ENCODE measurements at regions not wholly inside any gene's neighbourhood (a gene's known extent, or its start where the extent isn't known, plus 50 kb on each side); places are given as distances from the start of the nearest gene placed in this dataset.

DNA sequence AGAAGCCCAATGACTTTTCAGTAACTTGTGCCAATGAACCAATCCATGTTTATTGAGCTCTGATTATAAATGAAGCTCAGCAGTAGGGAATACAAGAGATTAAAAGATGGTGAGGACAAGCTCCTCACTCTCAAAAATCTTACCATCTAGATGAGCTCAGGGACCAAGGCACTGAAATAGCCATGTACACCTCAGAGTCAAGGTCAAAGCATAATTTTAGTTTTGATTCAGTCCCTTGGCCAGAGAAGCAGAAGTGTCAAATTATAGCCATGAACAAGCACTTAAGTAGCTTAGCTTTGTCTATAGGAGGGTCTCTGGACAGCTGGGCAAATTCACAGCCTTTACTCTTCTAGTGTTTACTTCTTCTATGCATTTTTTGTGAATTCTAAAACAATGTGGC, 131.0 kb upstream of the DTNBP1 start:
- no peak for TF ChIP-seq CTCF (IDR thresholded peaks at IDR 0.05; ENCODE audit: low read depth, low read length, missing control alignments)
- no peak for DNase-seq (ENCODE audit: extremely low read depth, low read depth)
- no peak overlapping the region for H3K4me3 ChIP-seq (replicated peaks; ENCODE audit: low read depth, low read length)

DNA sequence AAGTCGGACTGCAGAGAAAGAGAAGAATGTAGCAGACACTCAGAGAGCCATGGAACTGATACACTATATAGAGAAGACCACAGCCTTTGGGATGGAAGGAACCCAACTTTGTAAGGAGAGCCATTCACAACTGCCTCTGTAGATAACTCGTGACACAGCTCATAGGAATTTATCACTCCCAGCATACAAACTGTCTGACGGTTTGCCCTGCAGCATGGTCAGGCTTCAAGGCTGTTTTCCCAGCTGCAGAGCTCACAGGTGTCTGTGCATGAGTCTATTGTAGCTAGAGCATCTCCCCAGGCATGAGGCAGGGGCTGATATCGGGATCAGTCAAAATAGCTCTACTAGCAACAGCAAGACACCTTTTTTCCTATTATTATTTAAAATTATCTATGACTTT, 130.5 kb upstream of the DTNBP1 start:
- DNase-seq (ENCODE audit: extremely low read depth, low read depth): peak; percentile 25
- no peak for TF ChIP-seq CTCF (IDR thresholded peaks at IDR 0.05; ENCODE audit: low read depth, low read length, missing control alignments)
- H3K4me3 ChIP-seq (replicated peaks; ENCODE audit: low read depth, low read length): no peak overlapping the region

- no peak overlapping the region for H3K4me3 ChIP-seq (replicated peaks; ENCODE audit: low read depth, low read length)
- no peak for TF ChIP-seq CTCF (IDR thresholded peaks at IDR 0.05; ENCODE audit: low read depth, low read length, missing control alignments)
- no peak for DNase-seq (ENCODE audit: extremely low read depth, low read depth)
Observed at GRCh38 chr6:15792842-15793241, 130.0 kb upstream of the DTNBP1 start.

DNA sequence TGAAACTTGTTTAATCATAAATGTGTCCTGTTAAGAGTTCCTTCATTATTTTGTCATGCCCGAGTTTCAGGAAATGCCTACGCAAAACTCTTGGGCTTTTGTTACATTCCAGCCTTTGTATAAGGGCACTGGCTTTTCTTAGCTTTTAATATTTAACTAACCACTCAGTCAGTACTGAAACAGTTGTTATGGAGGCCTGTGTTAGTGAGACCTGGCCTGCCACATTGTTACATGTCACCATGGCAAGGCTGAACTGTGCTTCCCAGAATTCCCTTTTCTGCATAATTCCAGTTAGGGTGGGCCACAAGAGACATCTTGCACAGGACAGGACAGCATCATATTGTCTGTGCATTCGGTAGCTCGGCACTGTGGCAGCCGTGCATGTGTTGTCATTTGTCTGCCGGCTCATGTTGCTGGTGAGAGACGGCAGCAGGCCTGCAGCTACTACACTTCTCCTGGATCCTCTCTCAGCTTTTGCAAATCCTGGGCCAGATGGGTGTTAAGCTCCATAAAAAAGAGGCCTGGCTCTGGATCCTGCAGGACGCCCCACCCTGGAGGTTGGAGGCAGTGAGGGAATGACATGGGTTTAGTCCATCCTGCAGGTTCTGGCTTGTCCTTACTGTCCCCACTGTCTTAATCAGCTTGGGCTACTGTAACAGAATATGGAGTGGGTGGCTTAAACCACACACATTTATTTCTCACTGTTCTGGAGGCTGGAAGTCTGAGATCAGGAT, 128.8 kb upstream of the DTNBP1 start:
- DNase-seq (ENCODE audit: extremely low read depth, low read depth): no peak
- H3K4me3 ChIP-seq (replicated peaks; ENCODE audit: low read depth, low read length): no peak overlapping the region
- TF ChIP-seq CTCF (IDR thresholded peaks at IDR 0.05; ENCODE audit: low read depth, low read length, missing control alignments): no peak

DNA sequence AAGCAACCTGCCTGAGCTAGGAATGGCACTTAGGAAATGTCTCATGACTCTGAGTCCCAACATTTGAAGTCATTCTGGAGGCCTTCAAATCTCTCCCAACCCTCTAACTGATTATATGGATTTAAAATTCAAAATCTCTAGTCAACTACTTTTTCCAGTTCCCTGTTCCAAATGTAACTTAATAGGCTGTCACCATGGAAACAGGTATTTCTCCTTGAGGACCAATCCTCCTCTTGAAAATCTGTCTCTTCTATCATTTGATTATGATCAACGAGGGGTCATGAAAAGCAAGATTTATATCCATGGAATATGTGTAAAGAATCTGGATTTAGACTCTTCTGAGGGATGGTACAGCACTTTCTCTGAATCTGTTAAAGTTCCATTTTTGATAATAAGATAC, 127.3 kb upstream of the DTNBP1 start:
- TF ChIP-seq CTCF (IDR thresholded peaks at IDR 0.05; ENCODE audit: low read depth, low read length, missing control alignments): no peak
- no peak for DNase-seq (ENCODE audit: extremely low read depth, low read depth)
- no peak overlapping the region for H3K4me3 ChIP-seq (replicated peaks; ENCODE audit: low read depth, low read length)

DNA sequence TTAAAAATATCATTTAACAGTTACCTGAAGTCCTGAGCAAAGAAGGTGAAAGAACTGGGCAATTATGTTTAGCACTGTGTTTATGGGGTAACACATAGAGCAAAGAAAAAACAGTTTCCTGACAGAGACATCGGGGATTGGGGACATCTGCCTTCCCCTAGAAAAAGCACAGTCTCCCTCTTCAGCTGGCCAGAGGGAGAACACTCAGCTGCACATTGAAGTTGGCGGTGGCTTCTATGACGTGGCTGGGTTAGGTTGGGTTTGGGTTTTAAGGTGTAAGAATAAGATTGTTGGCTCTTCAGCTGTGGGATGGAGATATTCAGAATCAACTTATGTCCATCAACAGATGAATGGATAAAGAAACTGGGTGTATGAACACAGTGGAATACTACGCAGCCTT, 124.0 kb upstream of the DTNBP1 start:
- no peak for TF ChIP-seq CTCF (IDR thresholded peaks at IDR 0.05; ENCODE audit: low read depth, low read length, missing control alignments)
- DNase-seq (ENCODE audit: extremely low read depth, low read depth): no peak
- H3K4me3 ChIP-seq (replicated peaks; ENCODE audit: low read depth, low read length): no peak overlapping the region

DNA sequence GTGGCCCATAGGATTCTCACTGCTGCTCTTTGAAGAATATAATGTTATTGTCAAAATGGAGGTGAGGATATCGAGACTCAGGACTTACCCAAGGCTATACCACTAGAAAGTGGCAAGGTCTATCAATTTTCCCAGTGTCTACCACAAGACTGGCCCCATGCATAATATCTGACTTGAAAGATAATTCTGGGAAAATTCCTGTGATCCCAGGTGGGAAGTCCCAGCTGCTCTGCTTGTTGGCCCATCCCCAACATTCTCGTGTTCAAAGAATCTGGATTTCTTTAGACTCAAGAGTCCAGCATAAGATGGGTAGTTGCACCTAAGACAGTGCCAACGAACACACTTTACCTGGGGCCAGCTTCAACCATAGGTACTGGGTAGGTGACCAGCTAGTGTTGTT, 120.7 kb upstream of the DTNBP1 start:
- no peak overlapping the region for H3K4me3 ChIP-seq (replicated peaks; ENCODE audit: low read depth, low read length)
- no peak for DNase-seq (ENCODE audit: extremely low read depth, low read depth)
- no peak for TF ChIP-seq CTCF (IDR thresholded peaks at IDR 0.05; ENCODE audit: low read depth, low read length, missing control alignments)
